ENCODE measurements at regions not wholly inside any gene's neighbourhood (a gene's known extent, or its start where the extent isn't known, plus 50 kb on each side); places are given as distances from the start of the nearest gene placed in this dataset.

DNA sequence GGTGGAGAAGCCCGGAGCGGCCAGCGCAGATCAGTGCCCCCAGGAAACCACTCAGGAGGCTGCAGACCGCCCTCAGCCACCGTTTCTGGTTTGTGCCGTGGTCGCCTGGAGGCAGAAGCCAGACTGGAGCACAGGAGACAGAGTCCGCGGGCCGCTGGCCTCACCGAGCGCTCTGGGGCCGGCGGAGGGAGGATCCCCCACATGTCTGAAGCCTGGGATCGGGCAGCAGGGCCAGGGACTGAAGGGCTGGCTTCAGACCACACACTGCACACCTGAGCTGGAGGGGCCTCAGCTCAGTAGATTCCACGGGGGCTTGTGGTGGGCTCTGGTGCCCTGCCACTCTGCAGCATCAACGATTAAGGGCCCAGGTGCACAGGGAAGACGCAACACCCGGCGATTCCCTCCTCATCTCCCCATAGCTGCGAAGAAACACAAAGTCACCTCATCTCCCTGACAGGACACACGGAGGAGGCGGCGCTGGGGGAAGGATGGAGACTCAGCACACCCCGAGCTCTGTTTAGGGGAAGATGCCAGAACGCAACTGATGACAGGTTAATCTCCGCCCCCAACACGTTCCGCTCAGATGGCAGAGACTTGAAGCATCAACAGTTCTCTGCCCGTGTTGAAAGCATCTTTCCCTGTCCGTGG, 408.1 kb downstream of the GALR1 start:
- no peak for DNase-seq (ENCODE audit: low read depth)
- no peak overlapping the region for H3K4me3 ChIP-seq (ENCODE audit: low read depth, low read length)
- TF ChIP-seq MYC (IDR thresholded peaks at IDR 0.05; ENCODE audit: low read depth, low read length) (no peak), MAX (IDR thresholded peaks at IDR 0.05; ENCODE audit: low read depth, low read length) (no peak), POLR2A (IDR thresholded peaks at IDR 0.05; ENCODE audit: extremely low read depth, insufficient read length) (no peak)
- TF ChIP-seq, protein P1, sequence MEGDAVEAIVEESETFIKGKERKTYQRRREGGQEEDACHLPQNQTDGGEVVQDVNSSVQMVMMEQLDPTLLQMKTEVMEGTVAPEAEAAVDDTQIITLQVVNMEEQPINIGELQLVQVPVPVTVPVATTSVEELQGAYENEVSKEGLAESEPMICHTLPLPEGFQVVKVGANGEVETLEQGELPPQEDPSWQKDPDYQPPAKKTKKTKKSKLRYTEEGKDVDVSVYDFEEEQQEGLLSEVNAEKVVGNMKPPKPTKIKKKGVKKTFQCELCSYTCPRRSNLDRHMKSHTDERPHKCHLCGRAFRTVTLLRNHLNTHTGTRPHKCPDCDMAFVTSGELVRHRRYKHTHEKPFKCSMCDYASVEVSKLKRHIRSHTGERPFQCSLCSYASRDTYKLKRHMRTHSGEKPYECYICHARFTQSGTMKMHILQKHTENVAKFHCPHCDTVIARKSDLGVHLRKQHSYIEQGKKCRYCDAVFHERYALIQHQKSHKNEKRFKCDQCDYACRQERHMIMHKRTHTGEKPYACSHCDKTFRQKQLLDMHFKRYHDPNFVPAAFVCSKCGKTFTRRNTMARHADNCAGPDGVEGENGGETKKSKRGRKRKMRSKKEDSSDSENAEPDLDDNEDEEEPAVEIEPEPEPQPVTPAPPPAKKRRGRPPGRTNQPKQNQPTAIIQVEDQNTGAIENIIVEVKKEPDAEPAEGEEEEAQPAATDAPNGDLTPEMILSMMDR (IDR thresholded peaks at IDR 0.05; ENCODE audit: low read depth, low read length) = no peak

GRCh38 chr18:77658299-77658662, 408.6 kb downstream of the GALR1 start:
- H3K4me3 ChIP-seq (ENCODE audit: low read depth, low read length) = no peak overlapping the region
- no peak for TF ChIP-seq POLR2A (IDR thresholded peaks at IDR 0.05; ENCODE audit: extremely low read depth, insufficient read length)
- TF ChIP-seq, protein P1 (IDR thresholded peaks at IDR 0.05; ENCODE audit: low read depth, low read length) = no peak
- no peak for TF ChIP-seq MYC (IDR thresholded peaks at IDR 0.05; ENCODE audit: low read depth, low read length)
- no peak for TF ChIP-seq MAX (IDR thresholded peaks at IDR 0.05; ENCODE audit: low read depth, low read length)
- DNase-seq (ENCODE audit: low read depth) = no peak

- no peak overlapping the region for H3K4me3 ChIP-seq (ENCODE audit: low read depth, low read length)
- TF ChIP-seq MAX (IDR thresholded peaks at IDR 0.05; ENCODE audit: low read depth, low read length) = no peak
- DNase-seq (ENCODE audit: low read depth) = no peak
Measured at GRCh38 chr18:77658751-77659448, 409.3 kb downstream of the GALR1 start.

GRCh38 chr18:77666613-77667012, 417.0 kb downstream of the GALR1 start:
- H3K4me3 ChIP-seq (ENCODE audit: low read depth, low read length) = no peak overlapping the region
- no peak for TF ChIP-seq MAX (IDR thresholded peaks at IDR 0.05; ENCODE audit: low read depth, low read length)
- TF ChIP-seq MYC (IDR thresholded peaks at IDR 0.05; ENCODE audit: low read depth, low read length) = no peak
- TF ChIP-seq, protein P1 (IDR thresholded peaks at IDR 0.05; ENCODE audit: low read depth, low read length) = no peak
- TF ChIP-seq POLR2A (IDR thresholded peaks at IDR 0.05; ENCODE audit: extremely low read depth, insufficient read length) = no peak
- DNase-seq (ENCODE audit: low read depth) = no peak

DNA sequence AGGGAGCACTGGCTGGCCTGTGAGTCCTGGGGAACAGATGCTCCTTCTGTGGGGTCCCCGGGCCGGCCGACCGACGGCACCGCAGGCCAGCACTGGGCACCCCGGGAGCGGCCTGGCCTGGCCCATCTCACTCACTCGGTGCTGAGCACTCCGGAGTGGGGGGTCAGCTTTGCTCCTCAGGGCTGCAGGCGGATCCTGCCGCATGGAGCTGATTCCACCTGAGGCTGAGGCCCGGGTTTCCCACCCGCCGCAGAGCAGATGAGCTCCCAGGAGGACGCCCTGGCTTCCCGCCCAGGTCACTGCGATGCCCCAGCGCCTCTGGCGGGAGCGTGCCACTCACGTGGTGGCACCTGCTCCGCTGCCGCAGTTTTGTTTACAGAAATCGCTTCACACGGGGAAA, 418.6 kb downstream of the GALR1 start:
- H3K4me3 ChIP-seq (ENCODE audit: low read depth, low read length) = no peak overlapping the region
- no peak for DNase-seq (ENCODE audit: low read depth)
- TF ChIP-seq MAX (IDR thresholded peaks at IDR 0.05; ENCODE audit: low read depth, low read length) (no peak), MYC (IDR thresholded peaks at IDR 0.05; ENCODE audit: low read depth, low read length) (no peak), POLR2A (IDR thresholded peaks at IDR 0.05; ENCODE audit: extremely low read depth, insufficient read length) (no peak)
- TF ChIP-seq, protein P1 (IDR thresholded peaks at IDR 0.05; ENCODE audit: low read depth, low read length) = no peak

- TF ChIP-seq MYC (IDR thresholded peaks at IDR 0.05; ENCODE audit: low read depth, low read length) (no peak), POLR2A (IDR thresholded peaks at IDR 0.05; ENCODE audit: extremely low read depth, insufficient read length) (no peak), MAX (IDR thresholded peaks at IDR 0.05; ENCODE audit: low read depth, low read length) (no peak)
- TF ChIP-seq, protein P1 (IDR thresholded peaks at IDR 0.05; ENCODE audit: low read depth, low read length) = no peak
- no peak overlapping the region for H3K4me3 ChIP-seq (ENCODE audit: low read depth, low read length)
- no peak for DNase-seq (ENCODE audit: low read depth)
Measured at GRCh38 chr18:77669331-77669730, 419.7 kb downstream of the GALR1 start.
